HFF-Myc (cell line): ENCODE measurements at regions not wholly inside any gene's neighbourhood (a gene's known extent, or its start where the extent isn't known, plus 50 kb on each side); places are given as distances from the start of the nearest gene placed in this dataset.
A peak's percentile ranks its signal among the peaks of the same experiment; 100 is the strongest.

Experiments used
- DNase-seq: peaks from one replicate; pipeline ENCODE4 v3.0.0-alpha.2; 2011; ENCODE audit warnings: low read depth; ENCODE audit errors: extremely low read depth
- H3K4me3 ChIP-seq: replicated peaks from 2 replicates; pipeline ENCODE4 v1.5.1; 2011; ENCODE audit warnings: low read depth, mild to moderate bottlenecking, control low read depth, low read length
- CTCF ChIP-seq: IDR thresholded peaks from 2 replicates; pipeline ENCODE4 v1.5.1; 2012; ENCODE audit warnings: mild to moderate bottlenecking, low read depth, low read length, control low read depth; ENCODE audit errors: missing control alignments

DNA sequence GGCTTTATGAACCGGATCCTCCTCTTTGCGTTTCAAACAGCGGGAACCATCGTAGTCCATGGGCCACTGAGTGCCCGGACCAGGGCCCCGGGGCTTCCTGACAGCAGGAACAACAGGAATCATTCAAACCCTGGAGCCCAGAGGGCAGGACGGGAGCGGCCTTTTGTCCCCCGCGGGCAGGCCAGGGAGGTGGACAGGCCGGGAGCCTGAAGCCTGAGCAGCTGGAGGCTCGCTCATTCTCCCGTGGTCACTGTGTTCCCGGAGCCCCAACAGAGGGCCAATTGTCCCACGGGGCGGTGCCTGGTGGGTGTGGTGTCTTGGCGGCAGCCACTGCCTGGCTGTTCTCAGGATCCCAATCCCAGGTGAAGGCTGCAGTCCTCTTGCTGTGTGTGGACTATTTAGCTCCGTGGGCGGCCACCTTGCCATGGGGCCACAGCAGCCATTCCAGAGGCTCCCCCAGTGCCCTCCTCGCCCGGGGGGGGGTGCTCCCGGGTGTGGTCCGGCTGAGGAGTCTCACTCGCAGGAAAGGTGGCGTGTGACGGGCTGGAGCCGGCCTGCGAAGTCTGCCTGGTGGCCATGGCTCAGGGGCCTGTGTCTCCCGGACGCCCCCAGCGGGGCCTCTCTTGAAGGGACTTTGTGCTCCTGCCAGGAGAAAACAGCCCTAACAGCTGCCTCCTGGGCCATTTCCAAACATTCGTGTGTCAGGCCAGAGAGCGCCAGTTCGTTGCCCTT, 77.2 kb upstream of the BHLHE23 start:
- no peak overlapping the region for H3K4me3 ChIP-seq
- DNase-seq, result no peak

GRCh38 chr20:63082939-63083735, 76.4 kb upstream of the BHLHE23 start:
- no peak for DNase-seq
- H3K4me3 ChIP-seq, result no peak overlapping the region
- no peak for TF ChIP-seq CTCF

More for the DNA sequence above, 77.2 kb upstream of the BHLHE23 start:
- no peak for TF ChIP-seq CTCF

DNA sequence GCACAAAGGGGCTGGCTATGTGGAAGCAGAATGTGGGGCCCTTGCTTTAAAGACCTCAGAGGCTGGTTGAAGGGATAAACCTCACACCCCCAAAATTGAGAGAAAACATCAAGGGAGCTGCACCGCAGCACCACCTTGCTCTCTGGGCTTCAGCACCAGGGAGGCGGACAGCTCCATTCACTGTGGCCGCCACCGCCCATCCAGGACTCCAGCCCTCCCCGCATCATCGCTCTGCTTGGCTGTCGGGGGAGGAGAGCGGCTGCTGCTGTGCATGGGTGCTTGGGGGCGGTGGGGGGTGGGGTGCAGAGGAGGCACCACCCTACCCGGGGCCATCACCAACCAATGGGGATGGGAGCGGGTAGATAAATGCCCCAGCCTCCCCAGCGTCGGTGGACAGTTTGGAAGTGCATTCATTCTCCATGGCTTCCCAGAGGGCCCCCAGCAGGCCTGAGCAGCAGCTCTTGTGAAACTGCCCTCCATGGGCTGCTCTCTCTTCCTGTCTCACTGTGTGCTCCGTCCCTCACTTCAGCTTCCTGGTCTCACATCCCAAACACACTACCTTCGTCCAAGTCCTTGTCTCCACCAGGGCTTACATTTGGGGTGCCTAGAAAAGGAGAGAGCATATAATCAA, 75.7 kb upstream of the BHLHE23 start:
- peak; percentile 3 for DNase-seq
- TF ChIP-seq CTCF, result no peak

DNA sequence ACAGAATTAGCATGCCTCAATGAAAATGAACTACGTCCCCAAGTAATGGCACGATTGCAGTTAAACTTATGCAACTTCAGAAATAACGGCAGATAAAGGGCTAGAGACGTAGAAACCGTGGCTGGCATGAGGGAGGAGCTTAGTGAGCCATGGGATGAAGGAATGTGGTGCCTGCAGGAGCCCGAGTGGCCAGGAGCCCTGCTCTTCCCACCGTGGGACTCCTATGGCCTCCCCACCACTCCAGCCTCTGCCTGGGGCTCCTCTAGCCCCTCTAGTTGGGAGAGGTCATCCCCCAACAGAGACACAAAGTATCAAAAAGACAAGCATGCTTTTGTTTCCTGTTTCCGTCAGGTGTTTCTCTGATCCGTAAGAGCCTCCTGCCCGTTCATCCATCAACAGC, 75.1 kb upstream of the BHLHE23 start:
- no peak for TF ChIP-seq CTCF
- no peak for DNase-seq
- no peak overlapping the region for H3K4me3 ChIP-seq

More for the DNA sequence above, 75.7 kb upstream of the BHLHE23 start:
- H3K4me3 ChIP-seq, result no peak overlapping the region

GRCh38 chr20:63081351-63081750, 74.6 kb upstream of the BHLHE23 start:
- H3K4me3 ChIP-seq, result no peak overlapping the region
- no peak for DNase-seq
- TF ChIP-seq CTCF, result no peak

- no peak overlapping the region for H3K4me3 ChIP-seq
- no peak for DNase-seq
- no peak for TF ChIP-seq CTCF
These were observed 74.0 kb upstream of the BHLHE23 start for GRCh38 chr20:63080811-63081210.
